ENCODE measurements at regions not wholly inside any gene's neighbourhood (a gene's known extent, or its start where the extent isn't known, plus 50 kb on each side); places are given as distances from the start of the nearest gene placed in this dataset.

GRCh38 chr2:84326831-84327432 lies 132.1 kb downstream of the SUCLG1 start:
- Histone ChIP-seq H3K9me3 (no peaks in the 10 kb centered on the region), H3K4me3 (no peak overlapping the region), H3K27me3 (no peaks in the 10 kb centered on the region), H3K36me3 (no peaks in the 10 kb centered on the region), H3K27ac (no peak overlapping the region), H3K4me1 (no peaks in the 10 kb centered on the region)
- no peak for ATAC-seq (ENCODE audit: low FRiP score in 2 of 2)
- TF ChIP-seq CTCF (IDR thresholded peaks at IDR 0.05) (no peak), EP300 (IDR thresholded peaks at IDR 0.05) (no peak), POLR2A (IDR thresholded peaks at IDR 0.05) (no peak), POLR2AphosphoS5 (IDR thresholded peaks at IDR 0.05) (no peak)
- WGBS, 2 donors = 76 to 83% methylated on average over 4 of the region's 4 CpGs
- no peak for DNase-seq

- TF ChIP-seq POLR2A (IDR thresholded peaks at IDR 0.05) = no peak
- no peak for TF ChIP-seq EP300 (IDR thresholded peaks at IDR 0.05)
- TF ChIP-seq CTCF (IDR thresholded peaks at IDR 0.05) = no peak
- TF ChIP-seq POLR2AphosphoS5 (IDR thresholded peaks at IDR 0.05) = no peak
- H3K4me1 ChIP-seq = no peaks in the 10 kb centered on the region
- H3K9me3 ChIP-seq = no peaks in the 10 kb centered on the region
- no peaks in the 10 kb centered on the region for H3K36me3 ChIP-seq
- H3K27me3 ChIP-seq = no peaks in the 10 kb centered on the region
- ATAC-seq (ENCODE audit: low FRiP score in 2 of 2) = no peak
- H3K4me3 ChIP-seq = no peak overlapping the region
- WGBS, 2 donors = 74 to 80% methylated on average over 2 of the region's 2 CpGs
- no peak overlapping the region for H3K27ac ChIP-seq
- DNase-seq = no peak
These were observed 135.2 kb downstream of the SUCLG1 start for GRCh38 chr2:84323890-84324289.

GRCh38 chr2:84320940-84321339 lies 138.1 kb downstream of the SUCLG1 start:
- H3K27ac ChIP-seq = no peak overlapping the region
- H3K4me1 ChIP-seq = no peaks in the 10 kb centered on the region
- H3K36me3 ChIP-seq = no peaks in the 10 kb centered on the region
- no peak overlapping the region for H3K4me3 ChIP-seq
- no peaks in the 10 kb centered on the region for H3K9me3 ChIP-seq
- ATAC-seq (ENCODE audit: low FRiP score in 2 of 2) (no peak), DNase-seq (no peak)
- no peak for TF ChIP-seq POLR2A (IDR thresholded peaks at IDR 0.05)
- TF ChIP-seq EP300 (IDR thresholded peaks at IDR 0.05) = no peak
- no peak for TF ChIP-seq POLR2AphosphoS5 (IDR thresholded peaks at IDR 0.05)
- no peak for TF ChIP-seq CTCF (IDR thresholded peaks at IDR 0.05)
- H3K27me3 ChIP-seq = no peaks in the 10 kb centered on the region
- 67 to 85% methylated on average over 2 of the region's 2 CpGs for WGBS, 2 donors

GRCh38 chr2:84319581-84319980 lies 139.5 kb downstream of the SUCLG1 start:
- no peak overlapping the region for H3K4me3 ChIP-seq
- H3K4me1 ChIP-seq = no peaks in the 10 kb centered on the region
- no peaks in the 10 kb centered on the region for H3K36me3 ChIP-seq
- no peaks in the 10 kb centered on the region for H3K9me3 ChIP-seq
- ATAC-seq (ENCODE audit: low FRiP score in 2 of 2) (no peak), DNase-seq (no peak)
- TF ChIP-seq POLR2A (IDR thresholded peaks at IDR 0.05) = no peak
- no peak for TF ChIP-seq CTCF (IDR thresholded peaks at IDR 0.05)
- TF ChIP-seq EP300 (IDR thresholded peaks at IDR 0.05) = no peak
- TF ChIP-seq POLR2AphosphoS5 (IDR thresholded peaks at IDR 0.05) = no peak
- no peaks in the 10 kb centered on the region for H3K27me3 ChIP-seq
- 68 to 83% methylated on average over 6 of the region's 6 CpGs for WGBS, 2 donors
- H3K27ac ChIP-seq = no peak overlapping the region

- DNase-seq = no peak
- H3K4me1 ChIP-seq = no peaks in the 10 kb centered on the region
- no peak overlapping the region for H3K27ac ChIP-seq
- ATAC-seq (ENCODE audit: low FRiP score in 2 of 2) = no peak
- no peaks in the 10 kb centered on the region for H3K27me3 ChIP-seq
- no peaks in the 10 kb centered on the region for H3K9me3 ChIP-seq
- H3K4me3 ChIP-seq = no peak overlapping the region
- TF ChIP-seq EP300 (IDR thresholded peaks at IDR 0.05) (no peak), POLR2AphosphoS5 (IDR thresholded peaks at IDR 0.05) (no peak), CTCF (IDR thresholded peaks at IDR 0.05) (no peak), POLR2A (IDR thresholded peaks at IDR 0.05) (no peak)
- WGBS, 2 donors = 85% methylated on average over 2 of the region's 2 CpGs; no CpG with 5 or more reads in 1 of the 2 donors
- no peaks in the 10 kb centered on the region for H3K36me3 ChIP-seq
These were observed 141.9 kb downstream of the SUCLG1 start for GRCh38 chr2:84317135-84317534.

All from upper lobe of left lung (tissue), 6 donors.